Activated CD4-positive, alpha-beta T cell treated with anti-CD3 and anti-CD28 coated beads for 24 hours (primary cell): ENCODE measurements at regions not wholly inside any gene's neighbourhood (a gene's known extent, or its start where the extent isn't known, plus 50 kb on each side); places are given as distances from the start of the nearest gene placed in this dataset.
"Not testable (repeated sequence)": the region's sequence is repeated elsewhere in the genome, so short reads cannot be mapped to it uniquely, and the experiment has no call there.

Source experiments
- DNase-seq, 2 donors: peaks; one replicate each; pipeline ENCODE4 v3.0.0-alpha.2; 2020; ENCODE audit warnings: low read depth in 2 of 2

DNA sequence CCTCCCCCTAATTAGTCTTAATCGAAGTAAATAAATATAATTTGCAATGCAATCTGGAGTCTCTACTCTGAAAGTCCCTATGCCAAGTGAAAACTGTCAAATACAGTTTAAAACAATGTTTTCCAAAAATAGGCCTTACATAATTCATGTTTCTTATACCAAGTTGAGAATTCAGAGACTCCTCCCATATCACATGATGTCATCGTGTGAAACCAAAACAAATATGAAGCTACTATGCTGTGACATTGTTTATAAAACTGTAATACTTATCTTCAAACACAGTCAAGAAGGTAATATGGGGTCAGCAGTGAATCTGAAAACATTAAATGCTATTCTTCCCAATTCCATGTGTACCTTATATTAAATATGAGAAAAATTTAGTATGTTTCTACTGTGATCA, 940.2 kb upstream of the FANCL start:
- DNase-seq, result no peak

DNA sequence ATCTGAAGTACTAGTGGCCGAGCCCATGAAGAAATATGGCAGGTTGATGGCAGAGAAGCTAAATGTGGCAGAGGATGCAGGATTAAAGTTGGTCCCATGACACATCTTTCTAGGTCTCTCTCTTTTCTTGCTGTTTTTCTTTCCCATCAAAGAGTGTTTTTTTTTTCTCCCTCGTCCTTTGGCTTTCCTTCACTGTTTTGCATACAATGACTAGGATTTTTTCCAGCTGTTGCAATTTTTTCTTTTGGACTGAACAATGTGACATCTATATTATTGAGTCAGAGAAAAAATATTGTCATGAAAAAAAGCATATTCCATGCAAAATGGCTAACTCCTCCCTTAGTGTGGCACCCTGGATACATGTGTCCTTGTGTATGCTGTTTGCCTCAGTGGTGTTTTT, 939.5 kb upstream of the FANCL start:
- DNase-seq, result no peak

DNA sequence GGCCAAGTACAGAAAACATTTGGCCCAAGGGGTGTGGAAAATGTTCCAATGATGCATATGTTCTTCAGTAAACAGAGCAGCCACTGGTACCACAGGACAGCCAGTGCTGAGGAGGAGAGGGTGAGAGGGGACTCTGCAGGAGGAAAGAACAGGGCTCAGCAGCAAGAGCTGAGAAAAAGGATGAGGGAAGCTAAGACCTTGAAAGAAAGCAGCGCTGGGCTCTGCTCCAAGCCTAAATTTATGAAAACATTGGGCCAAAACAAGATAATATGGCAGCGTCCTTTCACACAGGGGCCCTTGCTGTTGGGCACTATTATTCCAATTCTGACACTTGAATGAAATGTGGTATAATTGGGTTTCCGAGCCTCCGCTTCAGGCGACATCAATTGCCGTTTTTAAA, 939.0 kb upstream of the FANCL start:
- DNase-seq, result no peak

DNA sequence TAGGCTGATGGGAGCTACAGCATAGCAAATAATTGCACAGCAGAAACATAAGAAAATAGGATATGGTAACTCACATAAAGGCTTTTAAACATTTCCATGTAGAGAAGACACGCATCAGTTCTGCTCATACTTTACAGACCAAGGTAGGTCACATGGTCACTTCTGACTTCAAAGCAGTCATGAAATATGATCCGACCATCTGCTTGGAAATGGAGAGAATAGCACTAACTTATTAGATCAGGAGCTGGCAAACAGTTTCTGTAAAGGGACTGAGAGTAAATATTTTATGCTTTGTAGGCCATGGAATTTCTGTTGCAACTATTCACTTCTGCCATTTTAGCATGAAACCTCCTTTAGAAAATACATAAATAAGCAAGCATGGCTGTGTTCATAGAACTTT, 936.6 kb upstream of the FANCL start:
- no peak for DNase-seq

DNA sequence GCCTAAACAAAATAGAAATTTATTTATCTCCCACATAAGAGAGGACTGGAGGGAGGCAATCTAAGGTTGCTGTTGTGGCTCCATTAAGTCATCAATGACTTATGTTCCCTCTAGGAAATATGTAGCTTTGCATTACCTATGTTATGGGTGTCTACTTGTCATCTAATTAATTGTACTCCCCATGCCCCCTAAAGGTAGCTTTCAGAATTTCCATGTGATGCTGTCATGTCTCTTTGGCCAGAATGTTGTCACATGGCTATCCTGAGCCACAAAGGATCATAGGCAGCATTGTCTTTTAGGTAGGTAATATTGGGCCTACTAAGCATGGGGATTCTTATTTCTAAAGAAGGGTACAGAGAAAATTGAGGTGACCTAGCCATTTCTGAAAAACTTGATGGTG, 935.6 kb upstream of the FANCL start:
- no peak for DNase-seq

DNA sequence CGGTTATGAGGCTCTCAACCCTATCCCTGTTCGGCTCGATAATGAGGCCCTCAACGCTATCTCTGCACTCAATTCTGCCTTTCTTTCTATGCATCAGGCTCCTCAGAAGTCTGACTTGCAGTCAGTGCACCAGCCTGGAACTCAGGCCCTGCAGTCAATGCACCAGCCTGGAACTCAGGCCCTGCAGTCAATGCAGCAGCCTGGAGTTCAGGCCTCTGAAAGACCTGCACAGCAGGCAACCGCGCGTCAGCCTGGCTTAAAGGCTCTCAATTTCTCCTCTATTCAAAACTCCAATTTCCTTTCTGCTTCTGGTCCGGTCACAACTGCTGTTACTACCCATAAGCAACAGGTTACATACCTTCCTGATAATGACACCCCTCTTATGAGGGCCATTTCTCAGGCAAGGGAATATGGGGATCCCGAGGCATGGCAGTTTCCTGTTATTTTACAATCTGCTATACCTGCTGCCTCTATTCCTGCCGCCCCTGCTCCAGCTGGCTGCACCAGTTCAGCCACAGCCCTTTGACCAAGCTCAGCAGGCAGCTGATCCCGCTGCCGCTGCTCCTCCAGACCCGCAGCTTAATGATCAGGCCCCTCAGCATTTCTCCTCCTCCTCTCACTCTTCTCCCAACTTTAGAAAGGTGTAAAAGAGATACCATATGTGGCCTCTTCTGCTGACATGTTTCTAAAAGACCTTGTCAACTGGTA, 933.6 kb upstream of the FANCL start:
- no peak for DNase-seq

DNA sequence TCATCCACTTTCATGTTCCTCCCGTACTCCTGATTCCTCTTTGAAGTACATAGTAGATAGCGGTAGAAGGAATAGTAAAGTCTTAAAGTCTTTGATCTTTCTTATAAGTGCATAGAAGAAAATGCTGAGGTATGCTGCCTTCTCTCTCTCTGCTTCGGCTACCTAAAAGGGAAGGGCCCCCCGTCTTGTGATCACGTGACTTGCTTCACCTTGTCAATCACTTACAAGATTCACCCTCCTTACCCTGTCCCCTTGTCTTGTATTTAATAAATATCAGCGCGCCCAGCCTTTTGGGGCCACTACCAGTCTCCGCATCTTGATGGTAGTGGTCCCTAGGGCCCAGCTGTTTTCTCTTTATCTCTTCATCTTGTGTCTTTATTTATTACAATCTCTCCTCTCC, 932.2 kb upstream of the FANCL start:
- DNase-seq, result no peak

DNA sequence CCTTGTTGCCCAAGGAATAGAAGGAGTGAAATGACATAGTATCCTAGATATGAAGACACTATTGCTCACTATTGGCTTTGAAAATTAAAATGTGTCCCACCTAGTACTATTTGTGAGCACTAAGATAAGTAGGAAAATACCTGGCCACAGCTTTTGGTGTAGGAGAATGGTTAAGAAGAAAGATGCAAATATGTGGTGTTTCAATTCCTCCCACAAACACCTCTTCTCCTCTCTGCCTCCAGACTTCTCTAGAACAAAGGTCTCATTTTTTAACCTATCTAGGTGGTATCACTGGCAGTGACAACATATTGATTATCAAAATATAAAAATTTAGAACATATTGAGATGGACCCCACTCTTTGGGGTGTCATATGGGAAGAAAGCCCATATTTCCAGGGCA, 929.9 kb upstream of the FANCL start:
- DNase-seq, result no peak

DNA sequence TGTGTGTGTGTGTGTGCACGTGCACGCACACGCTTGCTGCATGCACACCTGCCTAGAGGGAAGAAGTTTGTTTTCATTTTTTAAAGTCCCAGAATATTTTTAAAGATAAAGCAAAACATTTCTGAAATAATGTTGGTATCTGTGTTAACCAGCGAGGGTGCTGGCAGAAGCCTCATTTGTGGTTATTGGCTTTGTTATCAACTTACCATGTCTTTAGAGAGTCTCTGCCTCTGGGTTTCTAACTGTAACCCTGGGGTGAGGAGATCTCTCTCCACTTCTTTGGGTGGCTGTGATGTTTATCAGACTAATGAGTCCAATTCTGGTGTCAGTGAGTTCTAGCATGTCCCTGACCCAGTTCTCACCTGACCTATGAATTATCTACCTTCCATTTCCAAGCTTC, 927.6 kb upstream of the FANCL start:
- DNase-seq, result no peak

DNA sequence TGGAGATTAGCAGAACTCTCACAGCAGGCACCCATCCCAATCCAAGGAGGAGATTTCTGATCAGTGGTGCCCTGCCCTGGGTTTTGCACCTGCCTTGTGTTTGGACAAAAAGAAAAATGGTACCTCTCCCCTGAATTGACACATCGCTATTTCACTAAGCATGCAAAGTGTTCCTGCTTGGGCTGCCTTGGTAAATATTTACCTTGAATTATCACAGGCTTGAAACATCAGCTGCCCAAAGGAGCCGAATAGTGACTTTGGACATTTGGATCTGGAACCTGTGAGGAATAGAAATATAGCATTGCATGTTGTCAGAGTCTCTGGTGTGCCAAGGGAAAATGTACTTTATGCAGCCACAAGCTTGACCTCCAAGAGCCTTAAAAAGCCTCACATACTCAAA, 926.4 kb upstream of the FANCL start:
- no peak for DNase-seq

DNA sequence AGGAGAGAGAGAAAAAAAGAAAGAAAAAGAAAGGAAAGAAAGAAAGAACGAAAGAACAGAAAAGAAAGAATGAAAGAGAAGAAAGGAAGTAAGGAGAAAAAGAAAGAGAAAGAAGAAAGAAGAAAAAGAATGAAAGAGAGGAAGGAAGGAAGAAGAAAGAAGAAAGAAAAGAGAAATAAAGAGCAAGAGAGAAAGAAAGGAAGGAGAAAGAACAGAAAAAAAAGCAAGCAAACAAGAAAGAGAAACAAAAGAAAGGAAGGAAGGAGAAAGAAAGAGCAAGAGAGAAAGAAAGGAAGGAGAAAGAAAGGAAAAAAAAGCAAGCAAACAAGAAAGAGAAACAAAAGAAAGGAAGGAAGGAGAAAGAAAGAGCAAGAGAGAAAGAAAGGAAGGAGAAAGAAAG, 916.8 kb upstream of the FANCL start:
- not testable (repeated sequence) for DNase-seq

DNA sequence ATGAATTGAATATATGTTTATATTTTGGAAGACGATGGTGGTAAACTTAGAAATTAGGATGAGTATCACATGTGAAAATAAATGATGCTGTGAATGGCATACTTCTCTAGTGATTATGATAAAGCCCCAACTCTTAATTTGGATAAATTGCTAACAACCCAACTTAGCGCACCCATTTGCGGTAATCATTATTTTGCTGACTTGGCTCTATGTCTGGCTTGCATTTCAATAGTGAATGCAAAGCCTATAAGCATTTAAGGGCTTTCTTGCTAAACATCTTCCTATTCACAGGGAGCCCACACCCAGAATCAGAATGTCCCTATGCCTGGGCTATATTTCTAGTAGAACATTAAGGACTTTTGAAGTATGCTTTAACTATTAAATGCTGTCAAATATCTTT, 910.7 kb upstream of the FANCL start:
- no peak for DNase-seq

DNA sequence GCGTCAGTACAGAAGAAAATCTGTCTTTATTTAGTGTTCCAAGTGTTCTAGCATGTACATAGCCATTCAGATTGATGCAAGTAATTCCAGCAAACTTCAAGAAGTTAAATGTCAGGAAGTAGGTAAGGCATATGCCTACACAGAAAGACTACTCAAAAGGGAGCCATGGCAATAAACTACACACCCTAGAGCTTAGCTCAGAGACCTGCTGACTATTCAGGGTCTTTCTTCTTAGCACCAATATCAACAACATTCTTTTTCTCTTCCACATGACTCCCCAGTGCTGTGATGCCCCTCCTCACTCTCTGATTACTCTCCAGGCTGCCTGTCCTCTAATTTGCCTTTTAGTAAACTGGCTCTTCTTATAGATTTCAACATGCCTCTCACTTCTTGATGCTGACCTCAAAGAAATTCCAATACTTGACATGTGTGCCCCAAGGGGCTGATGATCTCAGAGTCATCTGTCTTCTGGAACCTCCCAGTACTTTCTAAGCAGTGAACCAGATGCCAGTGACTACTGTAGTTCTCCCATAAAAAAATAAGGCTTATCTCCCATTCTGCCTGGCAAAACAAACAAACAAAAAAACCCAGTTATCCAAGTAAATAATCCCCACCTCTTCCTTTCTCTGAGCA, 909.2 kb upstream of the FANCL start:
- DNase-seq, result no peak

DNA sequence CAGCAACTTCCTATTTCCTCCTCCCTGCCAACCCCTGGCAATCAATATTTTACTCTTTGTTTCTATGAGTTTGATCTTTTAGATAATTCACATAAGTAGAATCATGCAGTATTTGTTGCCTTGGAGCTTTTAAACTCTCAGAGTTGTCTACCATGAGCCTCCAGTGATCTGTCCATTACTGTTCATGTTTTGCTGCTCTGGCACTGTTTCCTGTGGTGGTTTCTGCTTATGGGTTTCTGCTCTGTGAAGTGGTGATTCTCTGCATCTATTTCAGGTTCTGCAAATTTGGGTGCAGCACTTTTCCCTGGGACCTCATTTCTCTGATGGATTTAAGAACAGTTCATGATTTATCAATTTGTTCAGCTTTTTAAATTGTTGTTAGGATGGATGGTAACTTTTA, 908.1 kb upstream of the FANCL start:
- DNase-seq, result no peak

DNA sequence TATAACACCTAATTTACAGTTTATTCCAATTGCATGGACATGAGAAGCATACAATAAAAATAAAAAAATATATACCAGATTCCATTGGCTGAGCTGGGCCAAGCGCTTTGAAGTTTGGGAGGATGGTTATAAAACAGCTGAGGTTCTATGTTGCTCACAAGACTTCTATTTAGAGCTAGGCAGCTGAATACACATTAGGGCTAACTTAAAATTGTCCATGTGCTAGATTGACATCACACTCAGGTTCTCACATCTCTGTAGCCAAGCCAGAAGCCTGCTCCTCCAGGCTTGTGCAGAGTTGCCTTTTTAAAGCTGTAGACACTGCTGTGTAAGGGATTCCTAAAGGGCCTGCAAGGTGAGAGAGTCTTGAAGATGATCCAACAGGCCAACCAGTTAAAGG, 871.1 kb upstream of the FANCL start:
- no peak for DNase-seq

DNA sequence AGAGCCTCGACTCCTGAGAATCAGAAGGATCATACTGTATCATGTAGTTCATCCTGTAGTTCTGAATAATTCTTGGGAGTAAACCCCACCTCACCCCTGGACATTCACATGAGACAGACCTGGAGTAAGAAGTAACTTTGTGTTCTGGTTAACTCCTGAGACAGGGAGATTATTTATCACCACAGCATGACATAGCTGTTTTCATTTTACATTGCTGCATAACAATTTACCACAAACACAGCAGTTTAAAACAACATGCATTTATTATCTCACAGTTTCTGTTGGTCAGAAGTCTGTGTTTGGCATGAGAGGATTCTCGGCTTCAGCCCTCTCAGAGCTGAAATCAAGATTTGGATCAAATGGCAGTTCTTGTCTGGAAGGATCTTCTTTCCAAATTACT, 855.8 kb upstream of the FANCL start:
- no peak for DNase-seq

DNA sequence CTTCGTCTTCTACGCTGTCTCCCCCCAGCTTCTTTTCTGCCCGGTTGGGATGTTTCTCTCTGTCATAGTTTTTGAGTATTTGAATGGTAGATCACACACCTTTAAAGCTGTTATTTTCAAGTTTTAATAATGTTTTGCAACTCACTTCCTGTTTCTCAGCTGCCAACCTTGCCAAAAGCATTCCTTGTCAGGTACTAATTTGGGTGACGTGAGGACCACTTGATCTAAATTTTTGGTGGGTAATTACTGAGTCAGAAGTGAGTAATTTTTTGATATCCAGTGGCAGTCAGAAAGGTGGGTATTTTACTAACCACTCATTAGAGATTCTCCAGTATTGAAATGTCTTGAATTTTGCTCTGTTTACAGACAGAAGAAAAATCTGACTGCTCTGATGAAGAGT, 852.4 kb upstream of the FANCL start:
- no peak for DNase-seq

DNA sequence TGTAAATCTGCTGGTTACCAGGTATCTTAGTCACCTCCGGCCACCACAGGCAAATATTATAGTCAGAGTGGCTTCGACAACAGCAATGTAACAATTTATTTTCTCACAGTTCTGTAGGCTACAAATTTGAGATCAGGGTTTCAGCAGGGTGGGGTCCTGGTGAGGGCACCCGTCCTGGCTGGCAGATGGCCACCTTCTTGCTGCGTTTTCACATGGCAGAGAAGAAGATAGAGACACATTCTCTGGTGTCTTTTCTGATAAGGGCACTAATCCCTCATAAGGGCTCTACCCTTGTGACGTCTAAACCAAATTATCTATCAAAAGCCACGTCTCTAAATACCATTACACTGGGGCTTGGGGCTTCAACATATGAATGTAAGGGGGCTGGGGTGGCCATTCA, 843.2 kb upstream of the FANCL start:
- no peak for DNase-seq

DNA sequence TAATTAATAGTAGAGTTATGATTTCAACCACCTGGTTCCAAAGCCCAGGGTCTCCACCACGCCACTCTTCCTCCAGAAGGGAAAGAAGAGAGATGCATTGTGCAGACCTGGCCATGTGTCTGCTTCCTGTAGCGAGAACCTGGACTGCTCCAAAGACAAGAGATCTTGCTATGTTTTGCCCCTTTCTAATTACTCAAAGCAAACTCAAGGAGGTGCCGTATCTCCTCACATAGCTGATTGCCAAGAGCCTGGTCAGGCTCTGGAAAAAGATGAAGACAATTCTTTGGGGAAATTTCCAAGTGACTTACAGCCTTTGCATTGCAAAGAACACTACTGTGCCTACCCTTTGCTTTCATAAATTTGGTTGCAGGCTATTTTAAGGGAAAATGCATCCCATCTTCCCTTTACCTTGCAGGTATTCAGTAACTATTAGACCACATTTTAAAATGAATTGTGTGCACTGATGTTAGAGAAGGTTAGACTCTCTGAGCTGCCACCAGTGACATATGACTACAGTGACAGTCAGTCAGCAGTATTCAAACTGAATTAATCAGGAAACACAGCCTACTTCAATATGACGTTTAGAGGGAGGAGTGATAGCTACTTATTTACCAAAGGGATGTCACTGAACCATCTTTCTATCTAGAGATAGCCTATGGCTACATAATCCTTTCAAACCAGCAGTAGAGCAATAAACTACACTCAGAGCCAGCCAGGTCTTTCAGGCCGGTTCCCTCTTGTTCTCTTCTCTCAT, 842.1 kb upstream of the FANCL start:
- no peak for DNase-seq

DNA sequence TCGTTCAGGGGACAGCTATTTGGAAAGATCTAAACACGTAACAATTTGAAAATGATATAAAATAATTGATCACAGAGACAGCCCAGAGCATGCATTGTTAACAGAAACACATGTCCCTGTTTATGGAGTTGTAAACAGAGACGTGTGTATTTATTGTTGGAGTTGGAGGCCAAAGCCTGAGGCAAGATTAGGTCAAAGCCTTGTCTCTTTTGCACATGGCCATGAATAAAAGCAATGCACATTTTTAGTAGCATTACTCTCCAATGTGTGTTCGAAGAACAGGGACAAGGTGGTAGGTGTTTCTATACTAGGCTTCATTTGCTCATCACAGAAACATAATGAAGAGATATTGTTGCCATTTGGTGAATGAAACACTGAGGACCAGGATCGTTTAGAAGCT, 841.5 kb upstream of the FANCL start:
- no peak for DNase-seq

DNA sequence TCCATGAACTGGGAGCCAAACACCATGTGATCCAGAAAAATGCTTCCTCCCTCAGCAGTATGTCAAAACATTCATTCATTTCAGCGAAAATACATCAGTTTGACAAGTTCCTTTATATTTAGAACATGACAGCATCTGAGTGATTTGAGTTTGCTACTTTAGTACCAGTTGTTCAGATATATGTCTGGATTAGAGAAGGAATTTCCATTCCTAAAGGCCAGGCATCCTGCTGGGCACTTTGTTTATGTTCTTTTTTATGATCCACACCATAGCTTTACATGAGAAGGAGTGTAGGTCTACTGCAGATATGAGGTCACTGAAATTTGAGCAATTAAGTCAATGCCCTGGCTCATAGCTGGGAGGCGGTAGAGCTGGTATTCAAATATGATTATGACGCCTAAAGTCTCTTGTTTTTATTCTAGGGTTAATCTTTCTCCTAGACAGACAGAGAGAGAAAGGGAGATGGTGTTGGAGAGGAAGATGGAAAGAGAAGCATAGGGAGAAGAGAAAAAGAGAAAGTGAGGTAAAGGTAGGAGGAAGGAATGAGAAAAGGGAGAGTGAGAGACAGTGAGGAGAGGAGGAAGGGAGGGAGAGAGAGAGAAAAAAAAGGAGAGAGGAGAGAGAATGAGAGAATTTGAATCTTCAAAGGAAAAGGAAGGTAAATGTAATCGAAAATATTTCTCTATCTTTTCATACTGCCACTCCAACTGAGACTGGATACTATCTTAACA, 839.5 kb upstream of the FANCL start:
- no peak for DNase-seq

DNA sequence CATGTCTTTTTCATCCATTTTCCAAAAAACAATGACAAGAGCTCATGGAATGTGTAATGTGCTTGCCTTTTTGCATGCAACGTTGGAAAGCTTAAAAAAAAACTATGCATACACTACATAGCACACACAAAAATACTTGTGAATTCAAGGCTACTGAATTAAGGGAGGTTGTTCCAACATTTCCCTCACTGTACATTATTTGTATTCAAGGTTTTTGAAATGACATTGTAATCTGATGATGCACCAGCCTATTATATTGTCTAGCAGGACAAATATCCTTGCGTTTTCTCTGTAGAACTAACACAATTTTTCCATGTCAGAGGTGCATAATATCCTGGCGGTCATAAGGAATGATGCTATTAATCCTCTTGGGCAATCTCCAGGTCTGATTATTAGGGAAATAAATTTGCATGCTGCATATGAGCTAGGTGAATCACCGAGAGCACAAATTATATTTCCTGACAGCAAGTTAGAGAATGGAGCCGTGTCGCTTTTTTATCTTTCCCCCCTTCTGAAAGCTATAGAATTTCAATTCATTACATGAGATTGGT, 836.9 kb upstream of the FANCL start:
- DNase-seq, result no peak
